Endothelial cell of umbilical vein (primary cell): ENCODE measurements at regions not wholly inside any gene's neighbourhood (a gene's known extent, or its start where the extent isn't known, plus 50 kb on each side); places are given as distances from the start of the nearest gene placed in this dataset.

Source experiments
- BruUV-seq: library from RNA; stranded (reverse); fragments of 400-500 nt; replicated peaks from 2 replicates; lab custom pipeline; 2021; lab: Mats Ljungman, UMichigan
- CTCF ChIA-PET: fragments of 300-600, 350-600 bp; sonication (Branson Sonifier 250); formaldehyde crosslinking; loops from one replicate; lab custom pipeline; 2021; ENCODE audit warnings: antibody characterized with exemption, inconsistent platforms; lab: Charles Lee
- POLR2A ChIA-PET: fragments of 300-600, 350-600 bp; sonication (Branson Sonifier 250); formaldehyde crosslinking; loops from one replicate; lab custom pipeline; 2021; ENCODE audit warnings: antibody characterized with exemption, inconsistent platforms; lab: Charles Lee
- DNase-seq: peaks from one replicate; pipeline ENCODE4 v3.0.0-alpha.2; 2011; ENCODE audit warnings: low read depth, low spot score
- FAIRE-seq: peaks from 2 replicates; lab custom pipeline; 2011; peaks lifted over from hg19 to GRCh38; lab: Jason Lieb, UNC
- H2AFZ ChIP-seq: 2 replicates; pipeline ENCODE4 v1.6.0; 2012; ENCODE audit warnings: low read depth, low read length, control low read depth, inconsistent platforms
- H3K27ac ChIP-seq: 2 replicates; pipeline ENCODE4 v1.5.1; 2011; ENCODE audit warnings: low read depth, mild to moderate bottlenecking, control low read depth, low read length, moderate library complexity; ENCODE audit not compliant: insufficient read depth
- H3K27me3 ChIP-seq, 2 experiments: 2 replicates each; pipeline versions ENCODE4 v1.6.0 to v1.6.1; 2011; ENCODE audit warnings: low read length in 2 of 2, mixed read lengths in 1 of 2; ENCODE audit not compliant: control insufficient read depth in 2 of 2, insufficient read depth in 2 of 2
- H3K36me3 ChIP-seq, 2 experiments: 2 replicates in 1 of 2; 3 replicates in 1 of 2; pipeline ENCODE4 v1.5.1; 2011; ENCODE audit warnings: low read length in 2 of 2, mild to moderate bottlenecking in 1 of 2, moderate library complexity in 1 of 2; ENCODE audit not compliant: control insufficient read depth in 2 of 2, insufficient read depth in 2 of 2; ENCODE audit errors: extremely low read depth in 1 of 2
- H3K4me1 ChIP-seq: 3 replicates; pipeline ENCODE4 v1.5.1; 2011; ENCODE audit warnings: mild to moderate bottlenecking, low read length; ENCODE audit not compliant: control insufficient read depth, insufficient read depth; ENCODE audit errors: extremely low read depth
- H3K4me2 ChIP-seq: 2 replicates; pipeline ENCODE4 v1.6.1; 2011; ENCODE audit warnings: low read length, control low read depth, mixed read lengths; ENCODE audit not compliant: insufficient read depth
- H3K4me3 ChIP-seq, 3 experiments: fragments of 200-600 bp in 1 of 3; sonication (generic), shearing (Covaris generic) in 1 of 3; replicated peaks in 1 of 3; 2 replicates each; pipeline ENCODE4 v1.5.1; 2011 to 2016; ENCODE audit warnings: control low read depth in 3 of 3, low read length in 3 of 3, mild to moderate bottlenecking in 2 of 3, inconsistent platforms in 1 of 3, low read depth in 1 of 3, moderate library complexity in 1 of 3; ENCODE audit not compliant: insufficient read depth in 1 of 3
- H3K79me2 ChIP-seq: 2 replicates; pipeline ENCODE4 v1.6.0; 2012; ENCODE audit warnings: low read length, inconsistent platforms; ENCODE audit not compliant: control insufficient read depth, insufficient read depth
- H3K9ac ChIP-seq: replicated peaks from 2 replicates; pipeline ENCODE3; 2011; ENCODE audit warnings: low read length, control low read depth; ENCODE audit not compliant: insufficient read depth; ENCODE audit errors: extremely low read depth
- H3K9me1 ChIP-seq: replicated peaks from 3 replicates; pipeline ENCODE4 v1.6.0; 2011; ENCODE audit warnings: mild to moderate bottlenecking, low read length; ENCODE audit not compliant: control insufficient read depth, insufficient read depth; ENCODE audit errors: extremely low read depth
- H3K9me3 ChIP-seq: replicated peaks from 2 replicates; pipeline ENCODE4 v1.5.1; 2012; ENCODE audit warnings: low read length, inconsistent platforms; ENCODE audit not compliant: control insufficient read depth, insufficient read depth
- H4K20me1 ChIP-seq: replicated peaks from 2 replicates; pipeline ENCODE3; 2011; ENCODE audit warnings: mild to moderate bottlenecking, low read length; ENCODE audit not compliant: control insufficient read depth, insufficient read depth; ENCODE audit errors: extremely low read depth
- EZH2 ChIP-seq: IDR thresholded peaks from 2 replicates; pipeline ENCODE4 v1.6.1; 2012; ENCODE audit warnings: borderline replicate concordance, low read depth, mild to moderate bottlenecking, moderate library complexity, low read length, inconsistent platforms; ENCODE audit not compliant: severe bottlenecking
- FOS ChIP-seq: IDR thresholded peaks from 2 replicates; pipeline ENCODE4 v1.6.1; 2011; ENCODE audit warnings: mild to moderate bottlenecking, low read length, moderate library complexity, borderline replicate concordance; ENCODE audit not compliant: insufficient read depth
- GATA2 ChIP-seq: IDR thresholded peaks from 2 replicates; pipeline ENCODE4 v1.7.0; 2011; ENCODE audit warnings: low read depth, mild to moderate bottlenecking, moderate library complexity, mixed read lengths, low read length; ENCODE audit not compliant: insufficient read length, insufficient read depth
- JUN ChIP-seq: IDR thresholded peaks from 2 replicates; pipeline ENCODE4 v1.6.1; 2011; ENCODE audit warnings: borderline replicate concordance, low read depth; ENCODE audit not compliant: insufficient read length, insufficient read depth
- MYC ChIP-seq: IDR thresholded peaks from one replicate; pipeline ENCODE4 v1.6.1; 2011; ENCODE audit warnings: mild to moderate bottlenecking, low read depth, low read length
- POLR2A ChIP-seq: IDR thresholded peaks from 2 replicates; pipeline ENCODE4 v1.6.1; 2012; ENCODE audit warnings: low read depth, mild to moderate bottlenecking, control low read depth, low read length
- POLR2AphosphoS5 ChIP-seq: IDR thresholded peaks from 2 replicates; pipeline ENCODE4 v1.6.1; 2012; ENCODE audit warnings: low read depth, mild to moderate bottlenecking, control low read depth, low read length, moderate library complexity; ENCODE audit not compliant: insufficient read depth
- dilution Hi-C: fragments of 300-500 bp; cut with MboI; formaldehyde crosslinking; loops from one replicate; pipeline ENCODE4 v1.15.0; 2019; ENCODE audit warnings: low sequenced_read_pairs; ENCODE audit not compliant: extremely low pct_ligation_motif_present
- intact Hi-C: fragments of 100-400 bp; cut with micrococcal nuclease; formaldehyde crosslinking; loops from one replicate; pipeline ENCODE4 v1.10.0; 2022
- TF ChIP-seq, protein P1 (sequence below), 2 donors: IDR thresholded peaks; 1 replicate in 1 of 2; 2 replicates in 1 of 2; pipeline ENCODE4 v1.5.1; 2011; ENCODE audit warnings: low read length in 2 of 2, mild to moderate bottlenecking in 2 of 2, moderate library complexity in 2 of 2, control low read depth in 1 of 2, inconsistent platforms in 1 of 2, low read depth in 1 of 2; ENCODE audit not compliant: insufficient read depth in 1 of 2; ENCODE audit errors: extremely low read depth in 1 of 2
- TF ChIP-seq, protein P2 (sequence below): IDR thresholded peaks from 2 replicates; pipeline ENCODE4 v1.6.1; 2011; ENCODE audit not compliant: insufficient read depth, insufficient read length

DNA sequence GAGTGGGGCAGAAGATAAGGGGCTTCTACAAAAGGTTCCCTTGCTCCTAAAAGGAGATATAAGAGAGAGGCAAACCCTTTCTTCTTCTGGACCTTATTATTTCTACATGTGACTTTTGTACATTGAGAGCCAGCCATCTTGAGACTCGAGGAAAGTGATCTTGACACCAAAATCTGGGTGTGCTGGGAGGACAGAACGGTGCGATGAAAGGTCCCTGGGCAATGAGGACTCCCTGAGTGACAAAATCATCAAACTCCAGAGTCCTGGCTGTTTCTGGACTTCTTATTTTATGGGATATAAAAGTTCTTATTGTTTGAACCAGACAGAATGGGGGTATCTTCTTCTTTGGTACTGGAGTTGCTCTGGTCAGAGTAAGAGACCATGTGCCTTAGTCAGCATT lies 411.0 kb downstream of the ZNF536 start:
- H3K27me3 ChIP-seq: no peaks in the 10 kb centered on the region
- dilution Hi-C loops (no loop called here), intact Hi-C loops (no loop called here)
- H3K9me3 ChIP-seq: peaks cover 6% of the 10 kb centered on the region
- H3K4me1 ChIP-seq: no peaks in the 10 kb centered on the region
- no peak overlapping the region for H3K4me2 ChIP-seq
- DNase-seq (no peak), FAIRE-seq (no peak)
- ChIA-PET POLR2A (no interaction called here), CTCF (no interaction called here)
- no peak overlapping the region for H2AFZ ChIP-seq
- no peak overlapping the region for H3K27ac ChIP-seq
- TF ChIP-seq MYC: no peak
- TF ChIP-seq JUN: no peak
- no peak for TF ChIP-seq POLR2A
- TF ChIP-seq EZH2: no peak
- no peak for TF ChIP-seq POLR2AphosphoS5
- TF ChIP-seq, protein P1, sequence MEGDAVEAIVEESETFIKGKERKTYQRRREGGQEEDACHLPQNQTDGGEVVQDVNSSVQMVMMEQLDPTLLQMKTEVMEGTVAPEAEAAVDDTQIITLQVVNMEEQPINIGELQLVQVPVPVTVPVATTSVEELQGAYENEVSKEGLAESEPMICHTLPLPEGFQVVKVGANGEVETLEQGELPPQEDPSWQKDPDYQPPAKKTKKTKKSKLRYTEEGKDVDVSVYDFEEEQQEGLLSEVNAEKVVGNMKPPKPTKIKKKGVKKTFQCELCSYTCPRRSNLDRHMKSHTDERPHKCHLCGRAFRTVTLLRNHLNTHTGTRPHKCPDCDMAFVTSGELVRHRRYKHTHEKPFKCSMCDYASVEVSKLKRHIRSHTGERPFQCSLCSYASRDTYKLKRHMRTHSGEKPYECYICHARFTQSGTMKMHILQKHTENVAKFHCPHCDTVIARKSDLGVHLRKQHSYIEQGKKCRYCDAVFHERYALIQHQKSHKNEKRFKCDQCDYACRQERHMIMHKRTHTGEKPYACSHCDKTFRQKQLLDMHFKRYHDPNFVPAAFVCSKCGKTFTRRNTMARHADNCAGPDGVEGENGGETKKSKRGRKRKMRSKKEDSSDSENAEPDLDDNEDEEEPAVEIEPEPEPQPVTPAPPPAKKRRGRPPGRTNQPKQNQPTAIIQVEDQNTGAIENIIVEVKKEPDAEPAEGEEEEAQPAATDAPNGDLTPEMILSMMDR (IDR thresholded peaks at IDR 0.05; ENCODE audit: extremely low read depth in 1 of 2, insufficient read depth in 1 of 2, low read depth in 1 of 2, low read length in 2 of 2): no peak
- TF ChIP-seq, protein P2, sequence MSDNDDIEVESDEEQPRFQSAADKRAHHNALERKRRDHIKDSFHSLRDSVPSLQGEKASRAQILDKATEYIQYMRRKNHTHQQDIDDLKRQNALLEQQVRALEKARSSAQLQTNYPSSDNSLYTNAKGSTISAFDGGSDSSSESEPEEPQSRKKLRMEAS: no peak
- TF ChIP-seq FOS: no peak
- no peak for TF ChIP-seq GATA2
- H3K4me3 ChIP-seq: no peak overlapping the region
- H3K79me2 ChIP-seq: no peaks in the 10 kb centered on the region
- H3K9ac ChIP-seq: no peak overlapping the region
- no peaks in the 10 kb centered on the region for H3K36me3 ChIP-seq
- BruUV-seq: no TSS peak
- no peaks in the 10 kb centered on the region for H4K20me1 ChIP-seq
- no peaks in the 10 kb centered on the region for H3K9me1 ChIP-seq
